Mesothelial cell of epicardium (in vitro differentiated cells): ENCODE measurements at regions not wholly inside any gene's neighbourhood (a gene's known extent, or its start where the extent isn't known, plus 50 kb on each side); places are given as distances from the start of the nearest gene placed in this dataset.
A peak's percentile ranks its signal among the peaks of the same experiment; 100 is the strongest.

Experiments
- DNase-seq, 2 experiments: peaks; one replicate each; pipeline ENCODE4 v3.0.0; 2021; ENCODE audit warnings: low spot score in 2 of 2; ENCODE audit not compliant: unreplicated experiment in 2 of 2
- H3K27ac Mint-ChIP-seq: 2 replicates; pipeline ENCODE4 v1.8.0; 2021; ENCODE audit warnings: mixed read lengths
- H3K27me3 Mint-ChIP-seq: 2 replicates; pipeline ENCODE4 v1.8.0; 2021; ENCODE audit warnings: low read depth, mixed read lengths
- H3K36me3 Mint-ChIP-seq: 2 replicates; pipeline ENCODE4 v1.8.0; 2021; ENCODE audit warnings: mixed read lengths
- H3K4me1 Mint-ChIP-seq: 2 replicates; pipeline ENCODE4 v1.8.0; 2021; ENCODE audit warnings: mixed read lengths
- H3K4me3 Mint-ChIP-seq: 2 replicates; pipeline ENCODE4 v1.8.0; 2021; ENCODE audit warnings: mild to moderate bottlenecking, moderate library complexity, mixed read lengths
- H3K9me3 Mint-ChIP-seq: 2 replicates; pipeline ENCODE4 v1.8.0; 2021; ENCODE audit warnings: mixed read lengths
- CTCF ChIP-seq: fragments of 200-600 bp; sonication (generic); IDR thresholded peaks from one replicate; pipeline ENCODE4 v1.5.0; 2021; ENCODE audit warnings: antibody characterized with exemption; ENCODE audit not compliant: unreplicated experiment

- peaks cover 16% of the 10 kb centered on the region for H3K9me3 Mint-ChIP-seq
- DNase-seq = no peak
- H3K27me3 Mint-ChIP-seq = no peaks in the 10 kb centered on the region
- H3K4me1 Mint-ChIP-seq = peaks cover 5% of the 10 kb centered on the region
- H3K27ac Mint-ChIP-seq = no peak overlapping the region
- H3K4me3 Mint-ChIP-seq = no peak overlapping the region
- no peaks in the 10 kb centered on the region for H3K36me3 Mint-ChIP-seq
- no peak for TF ChIP-seq CTCF
Observed at GRCh38 chr4:177879851-177880250, 437.6 kb upstream of the AGA start.

- Mint-ChIP-seq H3K36me3 (no peaks in the 10 kb centered on the region), H3K4me1 (no peaks in the 10 kb centered on the region), H3K27ac (no peak overlapping the region)
Observed at GRCh38 chr4:177895136-177895535, 452.9 kb upstream of the AGA start.

GRCh38 chr4:177901786-177902185 is 459.5 kb upstream of the AGA start:
- Mint-ChIP-seq H3K27ac (no peak overlapping the region), H3K9me3 (peaks cover 16% of the 10 kb centered on the region), H3K4me3 (no peak overlapping the region), H3K36me3 (no peaks in the 10 kb centered on the region), H3K4me1 (no peaks in the 10 kb centered on the region), H3K27me3 (no peaks in the 10 kb centered on the region)
- no peak for DNase-seq
- no peak for TF ChIP-seq CTCF

More at GRCh38 chr4:177895136-177895535, 452.9 kb upstream of the AGA start:
- TF ChIP-seq CTCF = no peak
- Mint-ChIP-seq H3K27me3 (no peaks in the 10 kb centered on the region), H3K4me3 (no peak overlapping the region), H3K9me3 (peaks cover 10% of the 10 kb centered on the region)
- no peak for DNase-seq

GRCh38 chr4:177902386-177902785 is 460.1 kb upstream of the AGA start:
- DNase-seq = no peak
- H3K27me3 Mint-ChIP-seq = no peaks in the 10 kb centered on the region
- H3K36me3 Mint-ChIP-seq = no peaks in the 10 kb centered on the region
- no peaks in the 10 kb centered on the region for H3K4me1 Mint-ChIP-seq
- H3K9me3 Mint-ChIP-seq = peaks cover 13% of the 10 kb centered on the region
- H3K27ac Mint-ChIP-seq = no peak overlapping the region
- H3K4me3 Mint-ChIP-seq = no peak overlapping the region
- TF ChIP-seq CTCF = no peak

- H3K4me1 Mint-ChIP-seq = peaks cover 6% of the 10 kb centered on the region
- H3K9me3 Mint-ChIP-seq = no peaks in the 10 kb centered on the region
- H3K4me3 Mint-ChIP-seq = peak overlapping the region; percentile 26
- TF ChIP-seq CTCF = no peak
- H3K27me3 Mint-ChIP-seq = no peaks in the 10 kb centered on the region
- no peak for DNase-seq
- no peaks in the 10 kb centered on the region for H3K36me3 Mint-ChIP-seq
- no peak overlapping the region for H3K27ac Mint-ChIP-seq
Observed at GRCh38 chr4:177907736-177908424, 465.6 kb upstream of the AGA start.

DNA sequence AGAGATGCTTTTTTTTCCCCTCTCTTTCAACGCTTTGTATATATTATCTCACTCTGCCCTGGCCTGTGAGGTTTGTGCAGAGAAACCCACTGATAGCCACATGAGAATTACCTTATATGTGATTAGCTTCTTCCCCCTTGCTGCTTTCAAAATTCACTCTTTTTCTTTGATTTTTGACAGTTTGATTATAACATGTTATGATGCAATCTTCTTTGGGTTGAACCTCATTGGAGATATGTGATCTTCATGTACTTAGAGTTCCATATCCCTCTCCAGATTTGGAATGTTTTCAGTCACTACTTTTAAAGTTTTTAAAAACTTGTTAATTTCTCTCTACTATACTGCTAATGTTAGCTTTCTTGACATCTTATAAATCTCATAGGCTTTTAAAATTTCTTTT is 479.5 kb upstream of the AGA start:
- no peak overlapping the region for H3K27ac Mint-ChIP-seq
- H3K27me3 Mint-ChIP-seq = no peaks in the 10 kb centered on the region
- no peaks in the 10 kb centered on the region for H3K4me1 Mint-ChIP-seq
- peaks cover 4% of the 10 kb centered on the region for H3K36me3 Mint-ChIP-seq
- no peak overlapping the region for H3K4me3 Mint-ChIP-seq
- H3K9me3 Mint-ChIP-seq = peaks cover 42% of the 10 kb centered on the region
- DNase-seq = no peak
- TF ChIP-seq CTCF = no peak
